ENCODE measurements at regions not wholly inside any gene's neighbourhood (a gene's known extent, or its start where the extent isn't known, plus 50 kb on each side); places are given as distances from the start of the nearest gene placed in this dataset.

DNA sequence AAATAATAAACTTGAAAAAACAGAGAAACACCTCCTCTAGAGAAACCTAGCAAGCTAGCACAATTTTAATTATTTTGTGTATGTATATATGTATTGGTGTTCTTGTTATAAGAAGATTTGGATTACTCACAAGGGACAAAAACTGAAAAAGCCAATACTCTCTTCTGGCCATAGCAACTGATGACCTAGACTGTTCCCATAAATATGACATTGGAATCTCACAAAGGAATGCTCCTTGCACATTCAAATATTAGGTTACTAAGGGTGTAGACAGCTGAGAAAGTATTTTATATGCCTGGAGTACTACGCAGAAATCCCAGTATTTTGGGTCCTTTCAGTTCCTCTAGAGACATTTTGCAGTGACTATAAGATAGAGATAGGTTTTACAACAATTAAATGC is 279.4 kb downstream of the FZD1 start:
- TF ChIP-seq POLR2A (IDR thresholded peaks at IDR 0.05) = no peak
- TF ChIP-seq, protein P1, sequence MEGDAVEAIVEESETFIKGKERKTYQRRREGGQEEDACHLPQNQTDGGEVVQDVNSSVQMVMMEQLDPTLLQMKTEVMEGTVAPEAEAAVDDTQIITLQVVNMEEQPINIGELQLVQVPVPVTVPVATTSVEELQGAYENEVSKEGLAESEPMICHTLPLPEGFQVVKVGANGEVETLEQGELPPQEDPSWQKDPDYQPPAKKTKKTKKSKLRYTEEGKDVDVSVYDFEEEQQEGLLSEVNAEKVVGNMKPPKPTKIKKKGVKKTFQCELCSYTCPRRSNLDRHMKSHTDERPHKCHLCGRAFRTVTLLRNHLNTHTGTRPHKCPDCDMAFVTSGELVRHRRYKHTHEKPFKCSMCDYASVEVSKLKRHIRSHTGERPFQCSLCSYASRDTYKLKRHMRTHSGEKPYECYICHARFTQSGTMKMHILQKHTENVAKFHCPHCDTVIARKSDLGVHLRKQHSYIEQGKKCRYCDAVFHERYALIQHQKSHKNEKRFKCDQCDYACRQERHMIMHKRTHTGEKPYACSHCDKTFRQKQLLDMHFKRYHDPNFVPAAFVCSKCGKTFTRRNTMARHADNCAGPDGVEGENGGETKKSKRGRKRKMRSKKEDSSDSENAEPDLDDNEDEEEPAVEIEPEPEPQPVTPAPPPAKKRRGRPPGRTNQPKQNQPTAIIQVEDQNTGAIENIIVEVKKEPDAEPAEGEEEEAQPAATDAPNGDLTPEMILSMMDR (IDR thresholded peaks at IDR 0.05) = no peak
